ENCODE measurements at regions not wholly inside any gene's neighbourhood (a gene's known extent, or its start where the extent isn't known, plus 50 kb on each side); places are given as distances from the start of the nearest gene placed in this dataset.

- no peak for TF ChIP-seq GATA3 (IDR thresholded peaks at IDR 0.05; ENCODE audit: low read depth, low read length)
- TF ChIP-seq GATA2 (IDR thresholded peaks at IDR 0.05; ENCODE audit: low read depth, low read length): no peak
Measured at GRCh38 chr7:41256186-41256945, 446.5 kb downstream of the INHBA start.
